Left renal cortex interstitium (tissue), 4 donors: ENCODE measurements at regions not wholly inside any gene's neighbourhood (a gene's known extent, or its start where the extent isn't known, plus 50 kb on each side); places are given as distances from the start of the nearest gene placed in this dataset.
"Not testable (repeated sequence)": the region's sequence is repeated elsewhere in the genome, so short reads cannot be mapped to it uniquely, and the experiment has no call there.

Experiments used
- DNase-seq, 4 donors: peaks; one replicate each; pipeline ENCODE4 v3.0.0-alpha.2; 2013; ENCODE audit warnings: low read depth in 4 of 4, low spot score in 2 of 4, missing footprints in 1 of 4

- no peak for DNase-seq
These were observed 970.2 kb upstream of the COX7C start for GRCh38 chr5:85647349-85648127.

- DNase-seq, result no peak
These were observed 969.2 kb upstream of the COX7C start for GRCh38 chr5:85648495-85648894.

- DNase-seq, result no peak
These were observed 966.0 kb upstream of the COX7C start for GRCh38 chr5:85651731-85652130.

- DNase-seq, result not testable (repeated sequence)
These were observed 963.6 kb upstream of the COX7C start for GRCh38 chr5:85654144-85654543.

GRCh38 chr5:85656050-85656449, 961.7 kb upstream of the COX7C start:
- DNase-seq, result no peak

- not testable (repeated sequence) for DNase-seq
These were observed 960.4 kb upstream of the COX7C start for GRCh38 chr5:85657328-85657727.

- not testable (repeated sequence) for DNase-seq
These were observed 954.6 kb upstream of the COX7C start for GRCh38 chr5:85662969-85663707.

- no peak for DNase-seq
These were observed 954.1 kb upstream of the COX7C start for GRCh38 chr5:85663708-85664031.

- no peak for DNase-seq
These were observed 947.3 kb upstream of the COX7C start for GRCh38 chr5:85670417-85670816.

GRCh38 chr5:85671223-85671970, 946.3 kb upstream of the COX7C start:
- no peak for DNase-seq

- no peak for DNase-seq
These were observed 935.9 kb upstream of the COX7C start for GRCh38 chr5:85681871-85682270.

GRCh38 chr5:85684351-85684750, 933.4 kb upstream of the COX7C start:
- DNase-seq, result no peak

- DNase-seq, result no peak
These were observed 914.4 kb upstream of the COX7C start for GRCh38 chr5:85703296-85703695.

GRCh38 chr5:85709728-85710127, 908.0 kb upstream of the COX7C start:
- no peak for DNase-seq

- DNase-seq, result no peak
These were observed 901.2 kb upstream of the COX7C start for GRCh38 chr5:85716344-85717202.

- DNase-seq, result no peak
These were observed 900.6 kb upstream of the COX7C start for GRCh38 chr5:85717203-85717563.

- no peak for DNase-seq
These were observed 885.6 kb upstream of the COX7C start for GRCh38 chr5:85732185-85732584.

GRCh38 chr5:85741972-85742371, 875.8 kb upstream of the COX7C start:
- DNase-seq, result no peak

- DNase-seq, result no peak
These were observed 857.2 kb upstream of the COX7C start for GRCh38 chr5:85760519-85760918.

GRCh38 chr5:85769347-85769746, 848.4 kb upstream of the COX7C start:
- DNase-seq, result no peak

- no peak for DNase-seq
These were observed 833.0 kb upstream of the COX7C start for GRCh38 chr5:85784746-85785145.
